K562 (cell line): ENCODE measurements at regions not wholly inside any gene's neighbourhood (a gene's known extent, or its start where the extent isn't known, plus 50 kb on each side); places are given as distances from the start of the nearest gene placed in this dataset.

Source experiments
- ATAC-seq: fragments of 200-7000 bp; cut with Tn5 transposase; 3 replicates; pipeline ENCODE4 v1.9.1; 2020; ENCODE audit warnings: moderate library complexity
- BruUV-seq: library from RNA; stranded (reverse); fragments of 400-500 nt; replicated peaks from 2 replicates; lab custom pipeline; 2021; lab: Mats Ljungman, UMichigan
- CTCF ChIA-PET: fragments of 300-600 bp; formaldehyde crosslinking; extraction: SDS; loops from one replicate; lab custom pipeline; 2021; ENCODE audit warnings: low intra/inter-chr PET ratio; lab: Yijun Ruan, JAX
- POLR2A ChIA-PET: fragments of 300-600, 350-650 bp; sonication (Branson Sonifier 250); formaldehyde crosslinking; extraction: SDS; loops from one replicate; lab custom pipeline; 2021; ENCODE audit warnings: antibody characterized with exemption, inconsistent platforms; lab: Yijun Ruan, JAX
- DNase-seq, 4 experiments: peaks; one replicate each; pipeline versions ENCODE4 v3.0.0 to v3.0.0-alpha.2; 2011 to 2018; ENCODE audit warnings: low spot score in 3 of 4, mixed read lengths in 3 of 4; ENCODE audit errors: extremely low read depth in 1 of 4
- FAIRE-seq: peaks from 2 replicates; lab custom pipeline; 2011; peaks lifted over from hg19 to GRCh38; lab: Jason Lieb, UNC
- H2AFZ ChIP-seq: 2 replicates; pipeline ENCODE4 v1.6.0; 2011; ENCODE audit warnings: low read depth, low read length, control low read depth, inconsistent platforms
- H3K27ac ChIP-seq: fragments of 200-600 bp; 3 replicates; pipeline ENCODE4 v1.8.0; 2011; ENCODE audit warnings: low read depth, mild to moderate bottlenecking, control low read depth, inconsistent platforms, low read length, moderate library complexity, mixed read lengths; ENCODE audit errors: extremely low read depth
- H3K27me3 ChIP-seq, 2 experiments: fragments of 300-600 bp in 1 of 2; 2 replicates in 1 of 2; 3 replicates in 1 of 2; pipeline versions ENCODE4 v1.6.0 to v1.8.0; 2011; ENCODE audit warnings: inconsistent platforms in 2 of 2, low read length in 2 of 2, mild to moderate bottlenecking in 1 of 2, mixed read lengths in 1 of 2, moderate library complexity in 1 of 2; ENCODE audit not compliant: control insufficient read depth in 2 of 2, insufficient read depth in 2 of 2
- H3K36me3 ChIP-seq: fragments of 300-600 bp; 3 replicates; pipeline ENCODE4 v1.8.0; 2011; ENCODE audit warnings: mild to moderate bottlenecking, low read length, inconsistent platforms; ENCODE audit not compliant: control insufficient read depth, insufficient read depth
- H3K4me1 ChIP-seq, 2 experiments: fragments of 200-600 bp in 1 of 2; replicated peaks in 1 of 2; 2 replicates in 1 of 2; 3 replicates in 1 of 2; pipeline versions ENCODE4 v1.5.1 to v1.8.0; 2011; ENCODE audit warnings: inconsistent platforms in 2 of 2, low read length in 2 of 2, mild to moderate bottlenecking in 1 of 2, mixed read lengths in 1 of 2, moderate library complexity in 1 of 2; ENCODE audit not compliant: control insufficient read depth in 2 of 2, insufficient read depth in 2 of 2
- H3K4me2 ChIP-seq: 2 replicates; pipeline ENCODE4 v1.6.1; 2011; ENCODE audit warnings: low read length, control low read depth, inconsistent platforms, mixed read lengths; ENCODE audit not compliant: insufficient read depth
- H3K4me3 ChIP-seq: fragments of 200-600 bp; sonication (generic), shearing (Covaris generic); 2 replicates; pipeline ENCODE4 v1.5.1; 2016; ENCODE audit warnings: control low read depth, inconsistent platforms
- H3K79me2 ChIP-seq: fragments of 200-600 bp; 3 replicates; pipeline ENCODE4 v1.8.0; 2011; ENCODE audit warnings: low read length, inconsistent platforms; ENCODE audit not compliant: control insufficient read depth, insufficient read depth
- H3K9ac ChIP-seq, 2 experiments: 2 replicates each; pipeline versions ENCODE4 v1.6.0 to v1.6.1; 2011; ENCODE audit warnings: low read depth in 2 of 2, low read length in 2 of 2, control low read depth in 1 of 2, inconsistent platforms in 1 of 2, mild to moderate bottlenecking in 1 of 2, mixed read lengths in 1 of 2; ENCODE audit not compliant: insufficient read depth in 1 of 2
- H3K9me1 ChIP-seq: one replicate; pipeline ENCODE4 v1.6.0; 2011; ENCODE audit warnings: inconsistent platforms, mild to moderate bottlenecking, low read length, moderate library complexity; ENCODE audit not compliant: control insufficient read depth, insufficient read depth
- H3K9me3 ChIP-seq: replicated peaks from 2 replicates; pipeline ENCODE4 v1.5.1; 2011; ENCODE audit warnings: low read depth, low read length, inconsistent platforms; ENCODE audit not compliant: control insufficient read depth, insufficient read depth
- H4K20me1 ChIP-seq: replicated peaks from 2 replicates; pipeline ENCODE4 v1.6.1; 2011; ENCODE audit warnings: low read length, inconsistent platforms, mixed read lengths; ENCODE audit not compliant: control insufficient read depth, insufficient read depth
- CREBBP ChIP-seq: IDR thresholded peaks from one replicate; pipeline ENCODE4 v1.6.1; 2012; ENCODE audit warnings: low read depth, mild to moderate bottlenecking, control low read depth, inconsistent platforms, low read length
- HDAC6 ChIP-seq: IDR thresholded peaks from 2 replicates; pipeline ENCODE4 v1.6.1; 2012; ENCODE audit warnings: low read depth, mild to moderate bottlenecking, control low read depth, inconsistent platforms, low read length, moderate library complexity
- HLTF ChIP-seq: fragments of 450-650 bp; IDR thresholded peaks from 2 replicates; pipeline ENCODE4 v1.6.1; 2016
- MCM7 ChIP-seq, 2 experiments: fragments of 450-650 bp; IDR thresholded peaks; 2 replicates each; pipeline ENCODE4 v1.6.1; 2016 to 2018
- MED1 ChIP-seq: sonication (generic); formaldehyde crosslinking; IDR thresholded peaks from 2 replicates; pipeline ENCODE4 v1.8.1; 2023; ENCODE audit warnings: missing genetic modification reagents, borderline replicate concordance
- NFIX ChIP-seq: fragments of 250-450 bp; sonication (Bioruptor Pico); IDR thresholded peaks from 2 replicates; pipeline ENCODE4 v1.4.0; 2020; ENCODE audit warnings: low read depth, mild to moderate bottlenecking, moderate library complexity
- RB1 ChIP-seq: fragments of 450-650 bp; IDR thresholded peaks from 2 replicates; pipeline ENCODE4 v1.6.1; 2017; ENCODE audit warnings: low read depth, mild to moderate bottlenecking
- VEZF1 ChIP-seq: fragments of 200-800 bp; sonication (Bioruptor generic); IDR thresholded peaks from 2 replicates; pipeline ENCODE4 v1.6.1; 2017; ENCODE audit warnings: missing genetic modification characterization, missing compliant biosample characterization
- ZBTB49 ChIP-seq: sonication (generic); formaldehyde crosslinking; IDR thresholded peaks from 2 replicates; pipeline ENCODE4 v1.8.0; 2022; ENCODE audit warnings: missing genetic modification reagents, mild to moderate bottlenecking, borderline replicate concordance
- ZNF140 ChIP-seq: fragments of 250-450 bp; sonication (Bioruptor Pico); IDR thresholded peaks from 2 replicates; pipeline ENCODE4 v1.8.0; 2021; ENCODE audit warnings: moderate library complexity, mild to moderate bottlenecking, inconsistent platforms
- in situ Hi-C: fragments of 300-500 bp; cut with MboI; formaldehyde crosslinking; loops from 4 replicates; pipeline ENCODE4 v1.15.0; 2018; ENCODE audit warnings: inconsistent platforms, mixed read lengths
- intact Hi-C: fragments of 100-400 bp; cut with micrococcal nuclease; formaldehyde crosslinking; loops from 2 replicates; pipeline ENCODE4 v1.14.2; 2022
- TF ChIP-seq, protein P1 (sequence below): fragments of 250-450 bp; sonication (Bioruptor Pico); IDR thresholded peaks from 2 replicates; pipeline ENCODE4 v1.8.0; 2021; ENCODE audit warnings: moderate library complexity, mild to moderate bottlenecking, inconsistent platforms
- TF ChIP-seq, protein P2 (sequence below): fragments of 450-650 bp; IDR thresholded peaks from 2 replicates; pipeline ENCODE4 v1.6.1; 2017; ENCODE audit warnings: antibody characterized with exemption
- TF ChIP-seq, protein P3 (sequence below): sonication (generic); formaldehyde crosslinking; IDR thresholded peaks from 2 replicates; pipeline ENCODE4 v1.8.1; 2023; ENCODE audit warnings: mild to moderate bottlenecking, missing genetic modification reagents

DNA sequence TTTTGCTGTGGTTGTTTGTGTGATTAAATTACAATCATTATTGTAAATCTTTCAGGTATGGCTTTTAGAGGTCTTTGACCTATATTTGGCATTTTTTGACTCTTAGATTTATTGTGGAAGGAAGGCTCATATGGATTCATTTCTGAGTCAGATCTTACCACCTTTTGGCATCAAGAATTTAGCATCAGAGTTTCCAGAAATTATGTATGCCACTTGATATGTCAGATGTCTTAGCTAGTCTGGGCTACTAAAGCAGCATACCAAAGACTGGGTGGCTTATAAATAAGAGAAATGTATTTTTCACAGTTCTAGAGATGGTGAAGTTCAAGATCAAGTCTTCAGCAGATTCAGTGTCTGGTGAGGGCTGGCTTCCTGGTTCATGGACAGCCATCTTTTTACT, 129.5 kb upstream of the PZP start:
- H3K4me2 ChIP-seq: no peak overlapping the region
- no peaks in the 10 kb centered on the region for H3K9me3 ChIP-seq
- H4K20me1 ChIP-seq: no peaks in the 10 kb centered on the region
- H3K36me3 ChIP-seq: no peaks in the 10 kb centered on the region
- in situ Hi-C loops: loop anchor here (25.0 kb wide), 1 partner anchor 300 kb away; no protein-coding TSS in a partner anchor
- ChIA-PET POLR2A (no interaction called here), CTCF (no interaction called here)
- no TSS peak for BruUV-seq
- no peaks in the 10 kb centered on the region for H3K9me1 ChIP-seq
- intact Hi-C loops: loop anchor here (10.0 kb wide), 2 partner anchors 127 to 247 kb away; no protein-coding TSS in a partner anchor
- H3K4me3 ChIP-seq: no peak overlapping the region
- ATAC-seq: no peak
- no peaks in the 10 kb centered on the region for H3K79me2 ChIP-seq
- no peak for DNase-seq
- no peak overlapping the region for H2AFZ ChIP-seq
- H3K27ac ChIP-seq: no peak overlapping the region
- H3K27me3 ChIP-seq: no peaks in the 10 kb centered on the region
- H3K4me1 ChIP-seq: peaks cover 0 to 8% of the 10 kb centered on the region in 2 experiments; a peak in 4 of 5 replicates
- H3K9ac ChIP-seq: no peak overlapping the region
- FAIRE-seq: no peak
- TF ChIP-seq, protein P1, sequence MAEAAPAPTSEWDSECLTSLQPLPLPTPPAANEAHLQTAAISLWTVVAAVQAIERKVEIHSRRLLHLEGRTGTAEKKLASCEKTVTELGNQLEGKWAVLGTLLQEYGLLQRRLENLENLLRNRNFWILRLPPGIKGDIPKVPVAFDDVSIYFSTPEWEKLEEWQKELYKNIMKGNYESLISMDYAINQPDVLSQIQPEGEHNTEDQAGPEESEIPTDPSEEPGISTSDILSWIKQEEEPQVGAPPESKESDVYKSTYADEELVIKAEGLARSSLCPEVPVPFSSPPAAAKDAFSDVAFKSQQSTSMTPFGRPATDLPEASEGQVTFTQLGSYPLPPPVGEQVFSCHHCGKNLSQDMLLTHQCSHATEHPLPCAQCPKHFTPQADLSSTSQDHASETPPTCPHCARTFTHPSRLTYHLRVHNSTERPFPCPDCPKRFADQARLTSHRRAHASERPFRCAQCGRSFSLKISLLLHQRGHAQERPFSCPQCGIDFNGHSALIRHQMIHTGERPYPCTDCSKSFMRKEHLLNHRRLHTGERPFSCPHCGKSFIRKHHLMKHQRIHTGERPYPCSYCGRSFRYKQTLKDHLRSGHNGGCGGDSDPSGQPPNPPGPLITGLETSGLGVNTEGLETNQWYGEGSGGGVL (CRISPR knock-in tag): no peak
- TF ChIP-seq, protein P2, sequence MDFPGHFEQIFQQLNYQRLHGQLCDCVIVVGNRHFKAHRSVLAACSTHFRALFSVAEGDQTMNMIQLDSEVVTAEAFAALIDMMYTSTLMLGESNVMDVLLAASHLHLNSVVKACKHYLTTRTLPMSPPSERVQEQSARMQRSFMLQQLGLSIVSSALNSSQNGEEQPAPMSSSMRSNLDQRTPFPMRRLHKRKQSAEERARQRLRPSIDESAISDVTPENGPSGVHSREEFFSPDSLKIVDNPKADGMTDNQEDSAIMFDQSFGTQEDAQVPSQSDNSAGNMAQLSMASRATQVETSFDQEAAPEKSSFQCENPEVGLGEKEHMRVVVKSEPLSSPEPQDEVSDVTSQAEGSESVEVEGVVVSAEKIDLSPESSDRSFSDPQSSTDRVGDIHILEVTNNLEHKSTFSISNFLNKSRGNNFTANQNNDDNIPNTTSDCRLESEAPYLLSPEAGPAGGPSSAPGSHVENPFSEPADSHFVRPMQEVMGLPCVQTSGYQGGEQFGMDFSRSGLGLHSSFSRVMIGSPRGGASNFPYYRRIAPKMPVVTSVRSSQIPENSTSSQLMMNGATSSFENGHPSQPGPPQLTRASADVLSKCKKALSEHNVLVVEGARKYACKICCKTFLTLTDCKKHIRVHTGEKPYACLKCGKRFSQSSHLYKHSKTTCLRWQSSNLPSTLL: no peak
- TF ChIP-seq VEZF1 (no peak), CREBBP (no peak), ZNF140 (CRISPR knock-in tag) (no peak), HDAC6 (no peak), HLTF (no peak), MCM7 (IDR thresholded peaks at IDR 0.05) (no peak), NFIX (no peak), RB1 (no peak), MED1 (CRISPR knock-in tag) (no peak), ZBTB49 (no peak)
- TF ChIP-seq, protein P3, sequence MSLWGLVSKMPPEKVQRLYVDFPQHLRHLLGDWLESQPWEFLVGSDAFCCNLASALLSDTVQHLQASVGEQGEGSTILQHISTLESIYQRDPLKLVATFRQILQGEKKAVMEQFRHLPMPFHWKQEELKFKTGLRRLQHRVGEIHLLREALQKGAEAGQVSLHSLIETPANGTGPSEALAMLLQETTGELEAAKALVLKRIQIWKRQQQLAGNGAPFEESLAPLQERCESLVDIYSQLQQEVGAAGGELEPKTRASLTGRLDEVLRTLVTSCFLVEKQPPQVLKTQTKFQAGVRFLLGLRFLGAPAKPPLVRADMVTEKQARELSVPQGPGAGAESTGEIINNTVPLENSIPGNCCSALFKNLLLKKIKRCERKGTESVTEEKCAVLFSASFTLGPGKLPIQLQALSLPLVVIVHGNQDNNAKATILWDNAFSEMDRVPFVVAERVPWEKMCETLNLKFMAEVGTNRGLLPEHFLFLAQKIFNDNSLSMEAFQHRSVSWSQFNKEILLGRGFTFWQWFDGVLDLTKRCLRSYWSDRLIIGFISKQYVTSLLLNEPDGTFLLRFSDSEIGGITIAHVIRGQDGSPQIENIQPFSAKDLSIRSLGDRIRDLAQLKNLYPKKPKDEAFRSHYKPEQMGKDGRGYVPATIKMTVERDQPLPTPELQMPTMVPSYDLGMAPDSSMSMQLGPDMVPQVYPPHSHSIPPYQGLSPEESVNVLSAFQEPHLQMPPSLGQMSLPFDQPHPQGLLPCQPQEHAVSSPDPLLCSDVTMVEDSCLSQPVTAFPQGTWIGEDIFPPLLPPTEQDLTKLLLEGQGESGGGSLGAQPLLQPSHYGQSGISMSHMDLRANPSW (CRISPR knock-in tag): no peak
